Right atrium auricular region (tissue), 2 donors: ENCODE measurements at regions not wholly inside any gene's neighbourhood (a gene's known extent, or its start where the extent isn't known, plus 50 kb on each side); places are given as distances from the start of the nearest gene placed in this dataset.

Source experiments
- DNase-seq: peaks from one replicate; pipeline ENCODE4 v3.0.0-alpha.2; 2019; ENCODE audit warnings: low spot score
- H3K27ac ChIP-seq, 2 donors: fragments of 200-600 bp; sonication (generic); 1 replicate in 1 of 2; 2 replicates in 1 of 2; pipeline ENCODE4 v1.5.1; 2016 to 2019
- H3K27me3 ChIP-seq, 2 donors: fragments of 200-600 bp; sonication (generic); one replicate each; pipeline versions ENCODE4 v1.5.1 to v1.6.0; 2017 to 2019
- H3K36me3 ChIP-seq: fragments of 200-600 bp; sonication (generic); one replicate; pipeline ENCODE4 v1.5.1; 2016
- H3K4me1 ChIP-seq, 2 donors: fragments of 200-600 bp; sonication (generic); one replicate each; pipeline versions ENCODE4 v1.5.1 to v1.6.0; 2017 to 2019
- H3K4me3 ChIP-seq, 2 donors: fragments of 200-600 bp; sonication (generic); 1 replicate in 1 of 2; 2 replicates in 1 of 2; pipeline ENCODE4 v1.5.1; 2017 to 2019; ENCODE audit warnings: mild to moderate bottlenecking in 1 of 2, moderate library complexity in 1 of 2
- H3K9me3 ChIP-seq, 2 donors: fragments of 200-600 bp; sonication (generic); one replicate each; pipeline ENCODE4 v1.5.1; 2019
- CTCF ChIP-seq, 2 donors: fragments of 200-600 bp; sonication (generic); IDR thresholded peaks; one replicate each; pipeline ENCODE4 v1.5.1; 2019; ENCODE audit warnings: antibody characterized with exemption in 2 of 2

DNA sequence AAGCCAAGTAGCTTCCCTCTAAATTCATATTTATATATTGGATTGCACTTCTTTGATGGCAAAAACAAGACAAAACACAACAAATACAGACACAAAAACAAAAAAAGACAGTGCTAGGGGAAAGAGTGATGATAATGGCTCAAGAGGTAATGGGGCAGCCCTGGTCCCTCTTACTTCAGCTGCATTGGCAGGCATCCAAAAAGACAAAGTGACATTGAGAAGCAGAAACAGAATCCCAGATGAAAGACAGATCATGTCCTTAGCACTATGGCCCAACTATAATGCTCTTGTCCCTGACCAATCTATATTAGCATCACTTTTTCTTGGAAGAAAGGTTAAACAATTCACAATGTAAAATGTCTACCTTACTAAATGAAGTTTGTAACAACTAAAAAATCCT lies 76.2 kb downstream of the GPR85 start:
- no peaks in the 10 kb centered on the region for H3K36me3 ChIP-seq
- H3K4me3 ChIP-seq, result no peak overlapping the region
- no peak for TF ChIP-seq CTCF (IDR thresholded peaks at IDR 0.05)
- H3K27ac ChIP-seq, result no peak overlapping the region
- H3K9me3 ChIP-seq, result peaks cover 0 to 15% of the 10 kb centered on the region in 2 donors
- no peaks in the 10 kb centered on the region for H3K4me1 ChIP-seq
- no peak for DNase-seq
- H3K27me3 ChIP-seq, result no peaks in the 10 kb centered on the region

DNA sequence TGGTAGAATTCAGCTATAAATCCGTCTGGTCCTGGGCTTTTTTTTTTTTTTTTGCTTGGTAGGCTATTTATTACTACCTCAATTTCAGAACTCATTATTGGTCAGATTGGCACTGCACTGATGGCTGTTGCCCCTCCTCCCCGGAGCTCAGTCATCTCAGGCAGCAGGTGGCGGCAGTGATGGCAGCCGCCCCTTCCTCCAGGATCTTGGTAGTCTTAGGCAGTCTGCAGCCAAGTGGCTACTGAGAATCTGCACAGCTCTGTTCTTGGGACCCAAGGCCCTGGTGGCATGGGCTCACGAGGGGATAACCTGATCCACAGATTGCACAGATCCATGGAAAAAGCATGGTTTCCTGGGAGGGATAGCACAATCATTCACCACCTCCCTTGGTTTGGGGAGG lies 77.9 kb downstream of the GPR85 start:
- no peak for TF ChIP-seq CTCF (IDR thresholded peaks at IDR 0.05)
- Histone ChIP-seq H3K4me1 (no peaks in the 10 kb centered on the region), H3K27ac (no peak overlapping the region), H3K36me3 (no peaks in the 10 kb centered on the region), H3K4me3 (no peak overlapping the region), H3K27me3 (no peaks in the 10 kb centered on the region), H3K9me3 (peaks cover 0 to 15% of the 10 kb centered on the region in 2 donors)
- DNase-seq, result no peak

DNA sequence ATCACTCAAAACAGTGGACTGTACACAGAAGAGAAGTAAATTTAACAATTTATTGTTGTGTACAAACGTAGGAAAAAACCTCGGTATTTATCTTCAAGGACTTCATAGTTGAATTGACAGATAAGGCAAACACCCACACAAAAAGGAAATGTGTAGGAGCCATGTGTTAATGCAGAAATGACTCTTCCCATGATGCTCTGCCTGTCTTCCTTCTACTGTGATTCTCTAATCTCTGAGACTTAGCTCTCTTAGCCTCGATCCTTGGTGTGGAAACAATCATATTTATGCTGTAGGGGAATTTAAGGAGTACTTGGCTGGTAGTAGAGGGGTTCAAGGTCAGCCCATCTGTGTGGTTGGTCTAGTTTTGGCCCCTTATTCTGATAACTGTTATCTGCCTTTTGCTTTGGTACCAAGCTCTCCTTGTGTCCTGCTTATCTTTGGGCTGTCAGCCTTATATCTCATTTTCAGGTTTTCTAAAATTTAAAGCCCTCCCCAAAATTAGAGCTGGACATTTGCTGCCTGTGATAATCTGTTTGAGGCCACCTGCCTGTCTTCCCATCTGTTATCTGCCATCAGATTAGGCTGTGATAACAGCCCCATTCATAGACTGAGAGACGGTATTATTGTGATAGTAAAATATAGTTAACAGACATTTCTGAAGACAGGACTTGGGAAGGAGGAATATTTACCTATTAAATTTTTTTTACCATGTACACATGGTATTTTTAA lies 81.7 kb downstream of the GPR85 start:
- H3K27ac ChIP-seq, result no peak overlapping the region

GRCh38 chr7:113000316-113001020 lies 86.2 kb downstream of the GPR85 start:
- no peaks in the 10 kb centered on the region for H3K4me1 ChIP-seq
- no peak overlapping the region for H3K4me3 ChIP-seq
- H3K9me3 ChIP-seq, result no peaks in the 10 kb centered on the region
- H3K36me3 ChIP-seq, result no peaks in the 10 kb centered on the region
- no peak overlapping the region for H3K27ac ChIP-seq
- H3K27me3 ChIP-seq, result no peaks in the 10 kb centered on the region
- TF ChIP-seq CTCF (IDR thresholded peaks at IDR 0.05), result no peak
- DNase-seq, result no peak

More for the DNA sequence above, 81.7 kb downstream of the GPR85 start:
- TF ChIP-seq CTCF (IDR thresholded peaks at IDR 0.05), result no peak
- Histone ChIP-seq H3K36me3 (no peaks in the 10 kb centered on the region), H3K4me3 (no peak overlapping the region), H3K27me3 (no peaks in the 10 kb centered on the region), H3K4me1 (no peaks in the 10 kb centered on the region), H3K9me3 (peaks cover 0 to 11% of the 10 kb centered on the region in 2 donors)
- DNase-seq, result no peak

DNA sequence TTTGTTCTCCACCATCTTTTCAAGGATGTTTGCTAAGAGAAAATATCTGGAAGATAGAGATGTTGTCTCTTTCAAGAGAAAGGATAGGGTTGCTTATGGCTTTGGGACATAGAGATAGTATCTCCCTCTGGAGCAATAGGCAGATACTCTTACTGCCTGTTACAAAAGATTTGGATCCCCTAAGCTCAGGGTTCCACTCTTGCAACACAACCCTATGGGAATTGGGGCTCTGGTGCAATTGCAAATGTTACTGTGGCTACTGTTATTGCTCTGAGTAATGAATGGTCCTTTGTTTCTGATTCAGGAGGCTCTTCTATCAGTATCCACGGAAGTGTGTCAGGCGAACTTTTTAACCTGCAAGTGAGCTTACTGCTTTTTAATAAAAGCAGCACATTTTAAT lies 88.8 kb downstream of the GPR85 start:
- no peak for TF ChIP-seq CTCF (IDR thresholded peaks at IDR 0.05)

More for the DNA sequence above, 88.8 kb downstream of the GPR85 start:
- no peaks in the 10 kb centered on the region for H3K4me1 ChIP-seq
- DNase-seq, result no peak
- no peak overlapping the region for H3K4me3 ChIP-seq
- no peaks in the 10 kb centered on the region for H3K36me3 ChIP-seq
- H3K9me3 ChIP-seq, result no peaks in the 10 kb centered on the region
- no peaks in the 10 kb centered on the region for H3K27me3 ChIP-seq
- H3K27ac ChIP-seq, result no peak overlapping the region
